Osteoblast (primary cell): ENCODE measurements at regions not wholly inside any gene's neighbourhood (a gene's known extent, or its start where the extent isn't known, plus 50 kb on each side); places are given as distances from the start of the nearest gene placed in this dataset.

Experiments
- DNase-seq: peaks from one replicate; pipeline ENCODE4 v3.0.0; 2011; ENCODE audit warnings: low spot score, mixed read lengths; ENCODE audit not compliant: insufficient read length; ENCODE audit errors: missing footprints
- H2AFZ ChIP-seq: 2 replicates; pipeline ENCODE4 v1.6.0; 2011; ENCODE audit warnings: mild to moderate bottlenecking, low read length
- H3K27ac ChIP-seq: 2 replicates; pipeline ENCODE4 v1.5.1; 2011; ENCODE audit warnings: mild to moderate bottlenecking, low read depth, low read length, moderate library complexity
- H3K27me3 ChIP-seq: 2 replicates; pipeline ENCODE4 v1.6.0; 2012; ENCODE audit warnings: mild to moderate bottlenecking, control low read depth, inconsistent platforms, low read length, moderate library complexity; ENCODE audit not compliant: insufficient read depth
- H3K36me3 ChIP-seq: 2 replicates; pipeline ENCODE4 v1.5.1; 2011; ENCODE audit warnings: mild to moderate bottlenecking, low read length, control low read depth, moderate library complexity; ENCODE audit not compliant: insufficient read depth
- H3K4me1 ChIP-seq: 2 replicates; pipeline ENCODE4 v1.5.1; 2011; ENCODE audit warnings: mild to moderate bottlenecking, low read length, control low read depth, moderate library complexity; ENCODE audit not compliant: insufficient read depth
- H3K4me2 ChIP-seq: 2 replicates; pipeline ENCODE4 v1.6.0; 2011; ENCODE audit warnings: mild to moderate bottlenecking, low read length; ENCODE audit not compliant: insufficient read depth
- H3K4me3 ChIP-seq: fragments of 200-600 bp; sonication (generic); 3 replicates; pipeline ENCODE4 v1.5.1; 2012; ENCODE audit warnings: mild to moderate bottlenecking, low read length, inconsistent platforms; ENCODE audit not compliant: insufficient read depth
- H3K79me2 ChIP-seq: 2 replicates; pipeline ENCODE4 v1.6.0; 2012; ENCODE audit warnings: mild to moderate bottlenecking, low read length, control low read depth, inconsistent platforms; ENCODE audit not compliant: insufficient read depth
- H3K9me3 ChIP-seq: 2 replicates; pipeline ENCODE4 v1.5.1; 2011; ENCODE audit warnings: low read depth, low read length, control low read depth
- H4K20me1 ChIP-seq: 2 replicates; pipeline ENCODE4 v1.6.0; 2012; ENCODE audit warnings: mild to moderate bottlenecking, low read length, control low read depth; ENCODE audit not compliant: insufficient read depth
- CTCF ChIP-seq: IDR thresholded peaks from 2 replicates; pipeline ENCODE4 v1.5.1; 2011; ENCODE audit warnings: mild to moderate bottlenecking, low read depth, low read length, moderate library complexity; ENCODE audit errors: extremely low read depth

DNA sequence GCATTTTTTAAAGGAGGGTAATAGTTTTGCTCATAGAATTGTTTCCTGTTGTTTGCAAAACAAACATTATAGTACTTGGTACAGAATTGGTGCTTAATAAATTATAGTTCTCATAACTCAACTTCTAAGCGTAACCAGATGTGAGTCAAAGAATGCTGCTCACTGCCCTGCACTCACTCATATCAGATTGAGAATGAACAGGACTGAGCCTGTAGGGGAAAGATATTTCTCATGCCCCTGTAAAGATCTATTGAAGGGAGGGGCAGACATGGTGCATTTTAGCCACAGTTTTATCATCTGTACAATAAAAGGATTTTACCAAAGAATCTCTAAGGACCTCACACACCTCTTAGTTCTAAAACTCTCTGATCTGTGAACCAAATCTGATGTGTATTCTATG, 358.5 kb downstream of the SEC16B start:
- H3K4me1 ChIP-seq: no peaks in the 10 kb centered on the region
- no peaks in the 10 kb centered on the region for H3K79me2 ChIP-seq
- no peak for DNase-seq
- no peak overlapping the region for H3K4me3 ChIP-seq
- H3K27me3 ChIP-seq: no peaks in the 10 kb centered on the region
- TF ChIP-seq CTCF: no peak
- H2AFZ ChIP-seq: no peak overlapping the region
- no peak overlapping the region for H3K4me2 ChIP-seq
- H4K20me1 ChIP-seq: no peaks in the 10 kb centered on the region
- H3K9me3 ChIP-seq: no peaks in the 10 kb centered on the region
- no peak overlapping the region for H3K27ac ChIP-seq
- no peaks in the 10 kb centered on the region for H3K36me3 ChIP-seq

DNA sequence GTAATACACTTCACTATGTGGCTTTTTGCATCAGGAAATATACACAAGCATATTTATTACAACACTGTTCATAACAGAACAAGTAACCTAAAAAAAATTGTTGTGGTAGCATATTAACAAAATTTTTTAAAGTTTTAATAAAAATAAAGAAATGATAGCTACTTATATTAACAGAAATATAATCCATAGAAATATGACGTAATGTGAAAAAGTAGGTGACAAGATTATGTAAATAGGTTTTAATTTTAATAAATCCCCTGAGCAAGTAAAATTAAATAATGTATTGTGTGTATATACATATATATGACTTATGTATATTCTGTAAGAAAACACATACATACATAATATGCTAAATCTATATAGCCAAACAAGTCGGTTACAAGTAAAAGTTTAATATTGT, 359.9 kb downstream of the SEC16B start:
- TF ChIP-seq CTCF: no peak
- Histone ChIP-seq H3K79me2 (no peaks in the 10 kb centered on the region), H3K4me2 (no peak overlapping the region), H3K9me3 (no peaks in the 10 kb centered on the region), H3K36me3 (no peaks in the 10 kb centered on the region), H3K4me3 (no peak overlapping the region), H4K20me1 (no peaks in the 10 kb centered on the region), H2AFZ (no peak overlapping the region), H3K27ac (no peak overlapping the region), H3K4me1 (no peaks in the 10 kb centered on the region), H3K27me3 (no peaks in the 10 kb centered on the region)
- DNase-seq: no peak

GRCh38 chr1:177600936-177601335, 368.9 kb downstream of the SEC16B start:
- Histone ChIP-seq H3K4me3 (no peak overlapping the region), H3K4me2 (no peak overlapping the region), H3K36me3 (no peaks in the 10 kb centered on the region), H4K20me1 (no peaks in the 10 kb centered on the region), H2AFZ (no peak overlapping the region), H3K4me1 (no peaks in the 10 kb centered on the region), H3K27ac (no peak overlapping the region), H3K79me2 (no peaks in the 10 kb centered on the region), H3K27me3 (no peaks in the 10 kb centered on the region), H3K9me3 (no peaks in the 10 kb centered on the region)
- DNase-seq: no peak
- TF ChIP-seq CTCF: no peak

GRCh38 chr1:177600321-177600720, 369.5 kb downstream of the SEC16B start:
- DNase-seq: no peak
- no peaks in the 10 kb centered on the region for H3K36me3 ChIP-seq
- H3K4me1 ChIP-seq: no peaks in the 10 kb centered on the region
- no peak for TF ChIP-seq CTCF
- H3K27ac ChIP-seq: no peak overlapping the region
- H3K9me3 ChIP-seq: no peaks in the 10 kb centered on the region
- H3K4me3 ChIP-seq: no peak overlapping the region
- H2AFZ ChIP-seq: no peak overlapping the region
- H4K20me1 ChIP-seq: no peaks in the 10 kb centered on the region
- H3K79me2 ChIP-seq: no peaks in the 10 kb centered on the region
- H3K27me3 ChIP-seq: no peaks in the 10 kb centered on the region
- H3K4me2 ChIP-seq: no peak overlapping the region
